GM19193 (cell line): ENCODE measurements at regions not wholly inside any gene's neighbourhood (a gene's known extent, or its start where the extent isn't known, plus 50 kb on each side); places are given as distances from the start of the nearest gene placed in this dataset.

Experiments used
- POLR2A ChIP-seq: IDR thresholded peaks from 4 replicates; pipeline ENCODE4 v1.6.1; 2011; ENCODE audit not compliant: insufficient read depth, insufficient read length; ENCODE audit errors: extremely low read depth

- TF ChIP-seq POLR2A, result no peak
Observed at GRCh38 chr18:5828913-5829312, 66.4 kb downstream of the TMEM200C start.

DNA sequence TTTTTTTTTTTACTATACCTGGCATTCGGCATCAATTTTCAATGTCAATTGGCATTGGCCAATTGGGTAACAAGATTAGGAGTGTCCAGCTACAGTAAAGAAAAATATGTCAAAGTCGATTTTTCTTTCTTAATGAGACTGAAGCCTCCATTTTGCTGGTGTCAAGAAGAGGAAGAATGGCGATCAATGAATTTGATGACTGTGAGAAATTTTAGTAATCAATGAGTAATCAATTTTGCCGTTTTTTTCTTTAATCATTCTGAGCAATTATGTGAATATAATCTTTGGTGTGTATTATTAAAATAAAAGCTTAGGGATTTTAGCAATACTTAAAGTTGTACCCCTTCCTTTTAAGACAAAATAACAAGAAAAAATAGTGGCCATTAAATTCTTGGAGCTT is 69.7 kb downstream of the TMEM200C start:
- no peak for TF ChIP-seq POLR2A

- no peak for TF ChIP-seq POLR2A
Observed at GRCh38 chr18:5824370-5824984, 70.8 kb downstream of the TMEM200C start.

- TF ChIP-seq POLR2A, result no peak
Observed at GRCh38 chr18:5817816-5818215, 77.5 kb downstream of the TMEM200C start.

DNA sequence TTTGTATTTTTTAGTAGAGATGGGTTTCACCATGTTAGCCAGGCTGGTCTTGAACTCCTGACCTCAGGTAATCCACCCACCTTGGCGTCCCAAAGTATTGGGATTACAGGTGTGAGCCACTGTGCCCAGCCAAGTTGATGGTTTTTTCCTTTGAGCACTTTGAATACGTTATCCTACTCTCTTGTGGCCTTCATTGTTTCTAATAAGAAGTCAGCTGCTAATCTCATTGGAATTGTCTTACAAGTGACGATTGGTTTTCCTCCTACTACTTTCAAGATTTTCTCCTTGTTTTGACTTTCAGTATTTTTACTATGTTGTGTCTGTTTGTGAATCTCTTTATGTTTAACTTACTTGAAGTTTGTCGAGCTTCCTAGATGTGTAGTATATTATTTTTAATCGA is 88.5 kb downstream of the TMEM200C start:
- TF ChIP-seq POLR2A, result no peak

DNA sequence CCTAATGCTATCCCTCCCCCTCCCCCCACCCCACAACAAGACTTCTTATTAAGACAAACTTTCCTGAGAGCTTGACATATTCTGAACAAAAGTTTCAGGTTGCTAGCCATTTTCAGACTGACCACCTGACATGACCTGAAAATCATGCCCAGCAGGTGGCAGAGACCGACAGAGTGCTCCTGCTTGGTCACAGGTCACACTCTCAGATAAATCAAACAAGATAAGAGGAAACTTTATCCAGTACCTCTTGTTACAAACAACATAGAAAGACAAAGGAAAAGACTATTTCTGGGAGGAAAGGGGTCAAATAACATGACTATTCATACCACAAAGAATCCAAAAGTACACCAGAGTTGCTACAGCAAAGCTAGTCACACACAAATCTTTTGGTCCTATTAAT is 107.4 kb downstream of the TMEM200C start:
- TF ChIP-seq POLR2A, result no peak

GRCh38 chr18:5779922-5780321 is 115.4 kb downstream of the TMEM200C start:
- TF ChIP-seq POLR2A, result no peak

GRCh38 chr18:5772306-5773105 is 122.8 kb downstream of the TMEM200C start:
- TF ChIP-seq POLR2A, result no peak

GRCh38 chr18:5771343-5771742 is 124.0 kb downstream of the TMEM200C start:
- TF ChIP-seq POLR2A, result no peak

DNA sequence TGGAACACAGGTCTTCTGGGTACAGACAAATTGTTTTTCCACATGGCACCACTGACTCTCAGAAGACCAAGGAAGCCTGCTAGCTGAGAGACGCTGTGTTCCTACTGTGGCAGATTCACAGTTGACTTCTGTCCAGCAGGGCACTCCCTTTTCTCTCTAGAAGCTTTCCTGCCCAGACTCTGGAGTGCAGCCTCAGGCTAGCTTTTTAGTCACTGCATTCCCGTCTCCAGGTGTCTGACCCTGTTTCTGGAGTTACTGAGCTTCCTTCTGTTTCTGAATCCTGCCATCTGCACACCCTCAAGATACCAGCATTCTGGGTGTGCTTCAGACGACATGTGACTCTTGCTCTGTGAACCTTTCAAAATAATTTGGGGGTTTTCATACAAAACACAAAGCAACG is 125.1 kb downstream of the TMEM200C start:
- no peak for TF ChIP-seq POLR2A

GRCh38 chr18:5768454-5768853 is 126.9 kb downstream of the TMEM200C start:
- TF ChIP-seq POLR2A, result no peak

GRCh38 chr18:5759194-5759593 is 136.1 kb downstream of the TMEM200C start:
- no peak for TF ChIP-seq POLR2A

GRCh38 chr18:5756823-5757222 is 138.5 kb downstream of the TMEM200C start:
- no peak for TF ChIP-seq POLR2A

- no peak for TF ChIP-seq POLR2A
Observed at GRCh38 chr18:5747678-5748077, 147.6 kb downstream of the TMEM200C start.

- no peak for TF ChIP-seq POLR2A
Observed at GRCh38 chr18:5746844-5747243, 148.5 kb downstream of the TMEM200C start.

- TF ChIP-seq POLR2A, result no peak
Observed at GRCh38 chr18:5744659-5745058, 150.7 kb downstream of the TMEM200C start.
